Liver (tissue), 8 donors: ENCODE measurements at regions not wholly inside any gene's neighbourhood (a gene's known extent, or its start where the extent isn't known, plus 50 kb on each side); places are given as distances from the start of the nearest gene placed in this dataset.

Source experiments
- DNase-seq: peaks from one replicate; pipeline ENCODE4 v3.0.0-alpha.2; 2017; ENCODE audit warnings: low spot score
- H3K27ac ChIP-seq, 2 donors: one replicate each; pipeline ENCODE4 v1.7.0; 2013; ENCODE audit warnings: inconsistent platforms in 2 of 2, low read length in 2 of 2, control low read depth in 1 of 2, low read depth in 1 of 2, mild to moderate bottlenecking in 1 of 2
- H3K27me3 ChIP-seq, 4 donors: one replicate each; pipeline versions ENCODE4 v1.6.1 to v1.7.0; 2013; ENCODE audit warnings: low read length in 3 of 4, inconsistent platforms in 1 of 4, mild to moderate bottlenecking in 1 of 4, moderate library complexity in 1 of 4; ENCODE audit not compliant: control insufficient read depth in 4 of 4, insufficient read depth in 4 of 4
- H3K36me3 ChIP-seq, 4 donors: one replicate each; pipeline versions ENCODE4 v1.6.1 to v1.7.0; 2013; ENCODE audit warnings: low read length in 3 of 4, mild to moderate bottlenecking in 3 of 4, low read depth in 1 of 4, moderate library complexity in 1 of 4; ENCODE audit not compliant: control insufficient read depth in 4 of 4, insufficient read depth in 3 of 4
- H3K4me1 ChIP-seq, 4 donors: one replicate each; pipeline versions ENCODE4 v1.6.1 to v1.7.0; 2013; ENCODE audit warnings: low read length in 3 of 4, mild to moderate bottlenecking in 3 of 4, moderate library complexity in 1 of 4; ENCODE audit not compliant: control insufficient read depth in 4 of 4, insufficient read depth in 4 of 4
- H3K4me3 ChIP-seq, 3 donors: one replicate each; pipeline versions ENCODE4 v1.6.1 to v1.7.0; 2013; ENCODE audit warnings: low read length in 3 of 3, control low read depth in 1 of 3, low read depth in 1 of 3, mild to moderate bottlenecking in 1 of 3
- H3K9ac ChIP-seq, 2 donors: one replicate each; pipeline ENCODE4 v1.7.0; 2013; ENCODE audit warnings: low read length in 2 of 2, mild to moderate bottlenecking in 2 of 2, moderate library complexity in 2 of 2, control low read depth in 1 of 2, low read depth in 1 of 2
- H3K9me3 ChIP-seq, 4 donors: one replicate each; pipeline versions ENCODE4 v1.6.1 to v1.7.0; 2013; ENCODE audit warnings: low read length in 3 of 4; ENCODE audit not compliant: control insufficient read depth in 4 of 4
- EGR1 ChIP-seq, 2 donors: IDR thresholded peaks; 2 replicates each; pipeline ENCODE4 v1.6.1; 2016 to 2018; ENCODE audit warnings: antibody characterized with exemption in 2 of 2, low read depth in 2 of 2
- FOXA1 ChIP-seq: IDR thresholded peaks from 2 replicates; pipeline ENCODE4 v1.6.1; 2016; ENCODE audit warnings: antibody characterized with exemption
- GABPA ChIP-seq, 2 donors: IDR thresholded peaks in 1 of 2; conservative IDR thresholded peaks in 1 of 2; 2 replicates each; pipeline ENCODE4 v1.6.1; 2016; ENCODE audit warnings: antibody characterized with exemption in 2 of 2, mild to moderate bottlenecking in 1 of 2, moderate library complexity in 1 of 2
- HNF4A ChIP-seq, 2 donors: conservative IDR thresholded peaks; 2 replicates each; pipeline ENCODE4 v1.6.1; 2016; ENCODE audit warnings: antibody characterized with exemption in 2 of 2, mild to moderate bottlenecking in 2 of 2
- HNF4G ChIP-seq: IDR thresholded peaks from 2 replicates; pipeline ENCODE4 v1.6.1; 2016; ENCODE audit warnings: antibody characterized with exemption
- JUND ChIP-seq, 2 donors: IDR thresholded peaks; 2 replicates each; pipeline ENCODE4 v1.6.1; 2016; ENCODE audit warnings: antibody characterized with exemption in 2 of 2
- NR2F2 ChIP-seq: IDR thresholded peaks from 2 replicates; pipeline ENCODE4 v1.6.1; 2016; ENCODE audit warnings: antibody characterized with exemption
- RAD21 ChIP-seq, 2 donors: IDR thresholded peaks; 2 replicates each; pipeline ENCODE4 v1.6.1; 2016; ENCODE audit warnings: antibody characterized with exemption in 2 of 2, mild to moderate bottlenecking in 2 of 2
- RXRA ChIP-seq, 2 donors: IDR thresholded peaks; 2 replicates each; pipeline ENCODE4 v1.6.1; 2017 to 2018; ENCODE audit warnings: antibody characterized with exemption in 2 of 2, mild to moderate bottlenecking in 1 of 2
- TAF1 ChIP-seq: conservative IDR thresholded peaks from 2 replicates; pipeline ENCODE4 v1.6.1; 2016; ENCODE audit warnings: antibody characterized with exemption, mild to moderate bottlenecking
- YY1 ChIP-seq: IDR thresholded peaks from 2 replicates; pipeline ENCODE4 v1.6.1; 2016; ENCODE audit warnings: antibody characterized with exemption, mild to moderate bottlenecking
- WGBS: extraction: QIAGEN DNeasy Blood & Tissue Kit; methylation state at CpG from one replicate; pipeline ENCODE4 v1.1.7; 2013; 5-methylcytosine and 5-hydroxymethylcytosine counted together
- TF ChIP-seq, protein P1 (sequence below): fragments of 150-350 bp; IDR thresholded peaks from 2 replicates; pipeline ENCODE4 v1.5.1; 2017; ENCODE audit warnings: improper control_type of control experiment, low read depth, low read length; ENCODE audit not compliant: missing input control
- TF ChIP-seq, protein P2 (sequence below): IDR thresholded peaks from 2 replicates; pipeline ENCODE4 v1.6.1; 2016; ENCODE audit warnings: antibody characterized with exemption
- TF ChIP-seq, protein P3 (sequence below): IDR thresholded peaks from 2 replicates; pipeline ENCODE4 v1.6.1; 2016; ENCODE audit warnings: antibody characterized with exemption, mild to moderate bottlenecking
- TF ChIP-seq, protein P4 (sequence below): IDR thresholded peaks from 2 replicates; pipeline ENCODE4 v1.6.1; 2016; ENCODE audit warnings: antibody characterized with exemption
- TF ChIP-seq, protein P5 (sequence below): IDR thresholded peaks from 2 replicates; pipeline ENCODE4 v1.6.1; 2016; ENCODE audit warnings: antibody characterized with exemption
- donor health status: healthy.
- donor health status: healthy.
- donor health status: healthy.
- donor health status: healthy.
- donor health status: healthy.

DNA sequence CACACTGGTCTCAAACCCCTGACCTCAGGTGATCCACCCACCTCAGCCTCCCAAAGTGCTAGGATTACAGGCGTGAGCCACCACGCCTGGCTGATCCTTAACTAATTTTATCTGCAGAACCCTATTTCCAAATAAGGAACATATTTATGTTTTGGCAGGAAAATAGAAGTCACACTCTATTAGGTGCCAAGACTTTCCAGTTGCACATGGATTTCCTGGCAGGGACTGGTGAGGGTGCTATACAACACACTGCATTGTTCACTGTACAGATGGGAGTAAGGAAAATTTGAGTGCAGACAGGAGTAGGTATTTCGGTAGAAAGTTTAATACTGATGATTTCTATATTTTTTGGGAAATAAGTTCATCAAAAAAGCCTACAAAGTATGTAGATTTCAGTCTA lies 605.3 kb upstream of the B3GALT2 start:
- Histone ChIP-seq H3K9ac (no peak overlapping the region), H3K27me3 (no peaks in the 10 kb centered on the region)
- WGBS: 94% methylated on average over 3 of the region's 3 CpGs

DNA sequence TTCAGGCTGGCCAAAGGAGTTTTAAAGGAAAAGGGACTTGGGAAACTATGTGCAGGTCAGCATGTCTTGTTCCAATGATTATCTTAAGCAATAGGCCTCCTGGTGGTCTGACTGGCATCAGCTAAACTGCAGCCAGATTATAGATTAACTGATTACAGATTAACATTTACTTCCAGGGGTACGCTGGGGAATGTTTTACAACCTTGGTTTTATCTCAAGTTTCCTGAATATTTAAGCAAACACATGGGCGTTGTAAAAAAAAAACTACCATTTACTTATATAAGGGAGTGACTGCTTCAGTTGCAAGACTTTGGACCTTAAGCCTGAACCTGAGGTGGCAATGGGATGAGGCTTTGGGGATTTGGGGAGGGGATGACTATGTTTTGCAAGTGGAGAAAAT lies 600.6 kb upstream of the B3GALT2 start:
- TF ChIP-seq, protein P1, sequence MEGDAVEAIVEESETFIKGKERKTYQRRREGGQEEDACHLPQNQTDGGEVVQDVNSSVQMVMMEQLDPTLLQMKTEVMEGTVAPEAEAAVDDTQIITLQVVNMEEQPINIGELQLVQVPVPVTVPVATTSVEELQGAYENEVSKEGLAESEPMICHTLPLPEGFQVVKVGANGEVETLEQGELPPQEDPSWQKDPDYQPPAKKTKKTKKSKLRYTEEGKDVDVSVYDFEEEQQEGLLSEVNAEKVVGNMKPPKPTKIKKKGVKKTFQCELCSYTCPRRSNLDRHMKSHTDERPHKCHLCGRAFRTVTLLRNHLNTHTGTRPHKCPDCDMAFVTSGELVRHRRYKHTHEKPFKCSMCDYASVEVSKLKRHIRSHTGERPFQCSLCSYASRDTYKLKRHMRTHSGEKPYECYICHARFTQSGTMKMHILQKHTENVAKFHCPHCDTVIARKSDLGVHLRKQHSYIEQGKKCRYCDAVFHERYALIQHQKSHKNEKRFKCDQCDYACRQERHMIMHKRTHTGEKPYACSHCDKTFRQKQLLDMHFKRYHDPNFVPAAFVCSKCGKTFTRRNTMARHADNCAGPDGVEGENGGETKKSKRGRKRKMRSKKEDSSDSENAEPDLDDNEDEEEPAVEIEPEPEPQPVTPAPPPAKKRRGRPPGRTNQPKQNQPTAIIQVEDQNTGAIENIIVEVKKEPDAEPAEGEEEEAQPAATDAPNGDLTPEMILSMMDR: peak; percentile 3
- TF ChIP-seq EGR1 (IDR thresholded peaks at IDR 0.05; ENCODE audit: low read depth in 2 of 2) (no peak), HNF4A (conservative IDR thresholded peaks at IDR 0.05) (peak in 1 of 2 donors; percentile 16)
- H3K9me3 ChIP-seq: no peaks in the 10 kb centered on the region
- no peaks in the 10 kb centered on the region for H3K4me1 ChIP-seq
- DNase-seq: no peak
- H3K27ac ChIP-seq: no peak overlapping the region
- no peak overlapping the region for H3K9ac ChIP-seq
- no peaks in the 10 kb centered on the region for H3K36me3 ChIP-seq
- 27% methylated on average over 2 of the region's 2 CpGs for WGBS
- no peaks in the 10 kb centered on the region for H3K27me3 ChIP-seq
- H3K4me3 ChIP-seq: no peak overlapping the region

More for the DNA sequence above, 605.3 kb upstream of the B3GALT2 start:
- no peak for DNase-seq
- H3K4me1 ChIP-seq: no peaks in the 10 kb centered on the region
- TF ChIP-seq YY1 (no peak), JUND (IDR thresholded peaks at IDR 0.05) (no peak), HNF4A (conservative IDR thresholded peaks at IDR 0.05) (no peak), HNF4G (no peak), RAD21 (IDR thresholded peaks at IDR 0.05) (no peak), FOXA1 (no peak), EGR1 (IDR thresholded peaks at IDR 0.05; ENCODE audit: low read depth in 2 of 2) (no peak), RXRA (IDR thresholded peaks at IDR 0.05) (no peak), NR2F2 (no peak), TAF1 (no peak), GABPA (IDR thresholded peaks at IDR 0.05 in 1 of 2, conservative IDR thresholded peaks at IDR 0.05 in 1 of 2) (no peak)
- TF ChIP-seq, protein P2, sequence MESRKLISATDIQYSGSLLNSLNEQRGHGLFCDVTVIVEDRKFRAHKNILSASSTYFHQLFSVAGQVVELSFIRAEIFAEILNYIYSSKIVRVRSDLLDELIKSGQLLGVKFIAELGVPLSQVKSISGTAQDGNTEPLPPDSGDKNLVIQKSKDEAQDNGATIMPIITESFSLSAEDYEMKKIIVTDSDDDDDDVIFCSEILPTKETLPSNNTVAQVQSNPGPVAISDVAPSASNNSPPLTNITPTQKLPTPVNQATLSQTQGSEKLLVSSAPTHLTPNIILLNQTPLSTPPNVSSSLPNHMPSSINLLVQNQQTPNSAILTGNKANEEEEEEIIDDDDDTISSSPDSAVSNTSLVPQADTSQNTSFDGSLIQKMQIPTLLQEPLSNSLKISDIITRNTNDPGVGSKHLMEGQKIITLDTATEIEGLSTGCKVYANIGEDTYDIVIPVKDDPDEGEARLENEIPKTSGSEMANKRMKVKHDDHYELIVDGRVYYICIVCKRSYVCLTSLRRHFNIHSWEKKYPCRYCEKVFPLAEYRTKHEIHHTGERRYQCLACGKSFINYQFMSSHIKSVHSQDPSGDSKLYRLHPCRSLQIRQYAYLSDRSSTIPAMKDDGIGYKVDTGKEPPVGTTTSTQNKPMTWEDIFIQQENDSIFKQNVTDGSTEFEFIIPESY: no peak
- TF ChIP-seq, protein P3, sequence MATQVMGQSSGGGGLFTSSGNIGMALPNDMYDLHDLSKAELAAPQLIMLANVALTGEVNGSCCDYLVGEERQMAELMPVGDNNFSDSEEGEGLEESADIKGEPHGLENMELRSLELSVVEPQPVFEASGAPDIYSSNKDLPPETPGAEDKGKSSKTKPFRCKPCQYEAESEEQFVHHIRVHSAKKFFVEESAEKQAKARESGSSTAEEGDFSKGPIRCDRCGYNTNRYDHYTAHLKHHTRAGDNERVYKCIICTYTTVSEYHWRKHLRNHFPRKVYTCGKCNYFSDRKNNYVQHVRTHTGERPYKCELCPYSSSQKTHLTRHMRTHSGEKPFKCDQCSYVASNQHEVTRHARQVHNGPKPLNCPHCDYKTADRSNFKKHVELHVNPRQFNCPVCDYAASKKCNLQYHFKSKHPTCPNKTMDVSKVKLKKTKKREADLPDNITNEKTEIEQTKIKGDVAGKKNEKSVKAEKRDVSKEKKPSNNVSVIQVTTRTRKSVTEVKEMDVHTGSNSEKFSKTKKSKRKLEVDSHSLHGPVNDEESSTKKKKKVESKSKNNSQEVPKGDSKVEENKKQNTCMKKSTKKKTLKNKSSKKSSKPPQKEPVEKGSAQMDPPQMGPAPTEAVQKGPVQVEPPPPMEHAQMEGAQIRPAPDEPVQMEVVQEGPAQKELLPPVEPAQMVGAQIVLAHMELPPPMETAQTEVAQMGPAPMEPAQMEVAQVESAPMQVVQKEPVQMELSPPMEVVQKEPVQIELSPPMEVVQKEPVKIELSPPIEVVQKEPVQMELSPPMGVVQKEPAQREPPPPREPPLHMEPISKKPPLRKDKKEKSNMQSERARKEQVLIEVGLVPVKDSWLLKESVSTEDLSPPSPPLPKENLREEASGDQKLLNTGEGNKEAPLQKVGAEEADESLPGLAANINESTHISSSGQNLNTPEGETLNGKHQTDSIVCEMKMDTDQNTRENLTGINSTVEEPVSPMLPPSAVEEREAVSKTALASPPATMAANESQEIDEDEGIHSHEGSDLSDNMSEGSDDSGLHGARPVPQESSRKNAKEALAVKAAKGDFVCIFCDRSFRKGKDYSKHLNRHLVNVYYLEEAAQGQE: no peak
- TF ChIP-seq, protein P1: no peak
- TF ChIP-seq, protein P4, sequence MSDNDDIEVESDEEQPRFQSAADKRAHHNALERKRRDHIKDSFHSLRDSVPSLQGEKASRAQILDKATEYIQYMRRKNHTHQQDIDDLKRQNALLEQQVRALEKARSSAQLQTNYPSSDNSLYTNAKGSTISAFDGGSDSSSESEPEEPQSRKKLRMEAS: no peak
- TF ChIP-seq, protein P5, sequence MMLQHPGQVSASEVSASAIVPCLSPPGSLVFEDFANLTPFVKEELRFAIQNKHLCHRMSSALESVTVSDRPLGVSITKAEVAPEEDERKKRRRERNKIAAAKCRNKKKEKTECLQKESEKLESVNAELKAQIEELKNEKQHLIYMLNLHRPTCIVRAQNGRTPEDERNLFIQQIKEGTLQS: no peak
- H3K27ac ChIP-seq: no peak overlapping the region
- no peaks in the 10 kb centered on the region for H3K9me3 ChIP-seq
- H3K4me3 ChIP-seq: no peak overlapping the region
- H3K36me3 ChIP-seq: no peaks in the 10 kb centered on the region
